ENCODE measurements at regions not wholly inside any gene's neighbourhood (a gene's known extent, or its start where the extent isn't known, plus 50 kb on each side); places are given as distances from the start of the nearest gene placed in this dataset.

DNA sequence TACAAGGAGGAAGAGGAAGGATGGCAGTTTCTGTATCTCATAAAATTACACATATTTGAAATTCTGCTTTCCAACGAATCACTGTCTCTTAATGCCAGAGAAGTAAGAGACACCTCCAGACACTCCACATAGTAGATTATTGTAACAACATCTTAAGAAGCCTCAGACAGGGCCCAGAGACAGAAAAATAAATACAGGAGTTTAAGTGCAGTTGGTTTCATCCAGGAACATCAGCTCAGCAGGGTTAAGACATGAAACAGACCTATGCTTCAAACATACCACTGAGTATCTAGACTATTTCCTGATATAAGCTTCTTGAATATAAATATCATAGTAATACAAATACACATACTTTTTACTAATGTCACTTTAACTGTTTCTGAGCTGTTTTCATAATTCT, 290.3 kb downstream of the ADAMTS20 start:
- Histone ChIP-seq H3K9me3 (ENCODE audit: control insufficient read depth, low read length) (no peaks in the 10 kb centered on the region), H3K27me3 (ENCODE audit: control insufficient read depth, insufficient read depth, low read length, poor library complexity, severe bottlenecking) (no peaks in the 10 kb centered on the region), H3K4me1 (ENCODE audit: control insufficient read depth, insufficient read depth, low read length) (no peaks in the 10 kb centered on the region), H3K4me3 (ENCODE audit: insufficient read depth, low read depth, low read length) (no peak overlapping the region), H3K27ac (ENCODE audit: insufficient read depth, low read depth, low read length, poor library complexity, severe bottlenecking) (no peak overlapping the region), H3K36me3 (ENCODE audit: control insufficient read depth, insufficient read depth, low read length) (no peaks in the 10 kb centered on the region)
- 89 to 100% methylated on average over 1 of the region's 1 CpG for WGBS, 2 experiments

DNA sequence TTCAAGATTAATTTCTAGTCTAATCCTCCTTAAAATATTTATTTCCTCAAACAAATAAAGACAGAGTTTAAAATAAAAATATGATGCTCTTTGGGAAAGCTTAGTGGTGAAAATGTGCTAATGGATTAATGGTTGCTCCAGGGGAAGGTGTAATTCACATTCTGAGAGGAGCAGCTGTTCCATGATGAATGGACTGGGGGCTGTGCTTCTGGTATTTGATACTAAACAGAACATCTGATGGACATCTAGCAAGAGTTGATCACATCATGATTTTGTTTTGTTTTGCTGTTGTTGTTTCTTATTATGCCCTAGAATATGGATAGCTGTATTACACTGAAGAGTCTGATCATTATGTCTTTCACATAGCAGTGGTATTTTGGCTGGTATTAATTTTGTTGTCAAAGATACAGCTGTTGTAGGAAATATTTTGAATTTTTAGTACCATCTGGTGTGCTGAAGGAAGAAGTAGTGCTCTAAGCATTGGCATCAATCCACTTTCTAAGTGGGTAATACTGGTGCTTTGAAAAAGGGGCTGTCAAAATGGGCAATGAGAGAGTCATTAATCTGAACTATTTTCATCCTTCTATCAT, 296.4 kb downstream of the ADAMTS20 start:
- H3K27ac ChIP-seq (ENCODE audit: insufficient read depth, low read depth, low read length, poor library complexity, severe bottlenecking), result no peak overlapping the region
- no peak overlapping the region for H3K4me3 ChIP-seq (ENCODE audit: insufficient read depth, low read depth, low read length)
- no peaks in the 10 kb centered on the region for H3K4me1 ChIP-seq (ENCODE audit: control insufficient read depth, insufficient read depth, low read length)
- H3K9me3 ChIP-seq (ENCODE audit: control insufficient read depth, low read length), result no peaks in the 10 kb centered on the region
- no peaks in the 10 kb centered on the region for H3K27me3 ChIP-seq (ENCODE audit: control insufficient read depth, insufficient read depth, low read length, poor library complexity, severe bottlenecking)
- H3K36me3 ChIP-seq (ENCODE audit: control insufficient read depth, insufficient read depth, low read length), result no peaks in the 10 kb centered on the region

DNA sequence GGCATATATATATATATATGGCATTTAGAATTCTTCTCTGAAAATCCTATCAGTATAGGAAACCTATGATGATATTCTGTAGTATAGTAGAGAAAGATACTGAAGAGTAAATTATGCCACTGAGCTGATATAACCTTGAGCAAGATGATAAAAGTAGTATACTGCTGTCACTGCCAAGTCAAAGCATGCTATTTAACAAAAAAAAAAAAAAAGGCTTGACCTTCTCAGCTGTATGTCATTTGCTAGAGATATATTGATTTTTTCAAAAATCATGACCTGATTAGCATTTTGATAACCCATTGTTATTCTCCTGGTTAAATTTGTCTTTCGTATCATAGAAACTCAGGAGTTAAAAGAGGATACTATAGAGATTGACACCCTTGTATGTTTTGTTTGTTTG, 299.4 kb downstream of the ADAMTS20 start:
- Histone ChIP-seq H3K9me3 (ENCODE audit: control insufficient read depth, low read length) (no peaks in the 10 kb centered on the region), H3K4me1 (ENCODE audit: control insufficient read depth, insufficient read depth, low read length) (no peaks in the 10 kb centered on the region), H3K27me3 (ENCODE audit: control insufficient read depth, insufficient read depth, low read length, poor library complexity, severe bottlenecking) (no peaks in the 10 kb centered on the region), H3K36me3 (ENCODE audit: control insufficient read depth, insufficient read depth, low read length) (no peaks in the 10 kb centered on the region), H3K4me3 (ENCODE audit: insufficient read depth, low read depth, low read length) (no peak overlapping the region), H3K27ac (ENCODE audit: insufficient read depth, low read depth, low read length, poor library complexity, severe bottlenecking) (no peak overlapping the region)
- 100% methylated on average over 1 of the region's 1 CpG for WGBS, 2 experiments

DNA sequence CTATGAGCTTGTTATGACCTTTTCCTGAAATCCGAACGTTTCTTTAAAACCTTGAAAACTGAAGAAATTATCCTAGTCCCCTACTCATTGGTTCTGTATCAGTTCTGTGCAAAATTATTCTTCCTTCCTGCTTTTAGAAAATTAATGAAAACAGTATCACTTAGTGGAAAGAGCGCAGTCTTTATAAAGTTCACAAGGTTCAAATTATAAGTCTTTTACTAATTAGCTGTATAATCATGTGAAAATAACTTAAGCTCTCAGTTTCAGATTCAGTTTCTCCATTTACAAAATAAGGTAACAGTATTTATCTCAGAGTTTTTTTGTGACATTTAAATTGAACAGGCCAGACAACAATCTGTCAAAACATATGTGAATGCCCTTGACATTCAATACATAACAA, 306.1 kb downstream of the ADAMTS20 start:
- no peaks in the 10 kb centered on the region for H3K4me1 ChIP-seq (ENCODE audit: control insufficient read depth, insufficient read depth, low read length)
- WGBS, 2 experiments, result 82 to 97% methylated on average over 2 of the region's 3 CpGs
- no peak overlapping the region for H3K27ac ChIP-seq (ENCODE audit: insufficient read depth, low read depth, low read length, poor library complexity, severe bottlenecking)
- H3K9me3 ChIP-seq (ENCODE audit: control insufficient read depth, low read length), result no peaks in the 10 kb centered on the region
- no peak overlapping the region for H3K4me3 ChIP-seq (ENCODE audit: insufficient read depth, low read depth, low read length)
- no peaks in the 10 kb centered on the region for H3K27me3 ChIP-seq (ENCODE audit: control insufficient read depth, insufficient read depth, low read length, poor library complexity, severe bottlenecking)
- no peaks in the 10 kb centered on the region for H3K36me3 ChIP-seq (ENCODE audit: control insufficient read depth, insufficient read depth, low read length)

DNA sequence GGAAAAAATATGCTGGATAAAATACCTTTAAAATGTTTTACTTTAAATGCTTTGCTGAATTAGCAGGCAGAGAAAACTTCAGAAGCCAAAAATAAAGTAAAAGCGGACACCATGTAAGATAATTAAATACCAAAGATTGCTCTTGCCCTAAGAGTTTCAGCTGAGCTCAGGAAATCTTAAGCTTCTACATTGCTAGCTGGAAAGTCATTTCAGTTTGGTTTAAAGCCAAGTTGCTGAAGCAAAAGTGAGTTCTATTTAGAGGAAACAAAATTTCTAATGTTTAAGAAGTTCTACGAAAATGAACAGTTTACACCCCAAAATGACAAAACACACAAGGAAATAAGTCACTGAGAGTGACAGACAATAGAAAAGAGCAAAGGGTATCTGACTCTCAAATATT, 310.0 kb downstream of the ADAMTS20 start:
- Histone ChIP-seq H3K4me3 (ENCODE audit: insufficient read depth, low read depth, low read length) (no peak overlapping the region), H3K36me3 (ENCODE audit: control insufficient read depth, insufficient read depth, low read length) (no peaks in the 10 kb centered on the region), H3K27ac (ENCODE audit: insufficient read depth, low read depth, low read length, poor library complexity, severe bottlenecking) (no peak overlapping the region), H3K27me3 (ENCODE audit: control insufficient read depth, insufficient read depth, low read length, poor library complexity, severe bottlenecking) (no peaks in the 10 kb centered on the region), H3K4me1 (ENCODE audit: control insufficient read depth, insufficient read depth, low read length) (no peaks in the 10 kb centered on the region), H3K9me3 (ENCODE audit: control insufficient read depth, low read length) (no peaks in the 10 kb centered on the region)
- WGBS, 2 experiments, result 84 to 100% methylated on average over 1 to 2 of the region's 2 CpGs

DNA sequence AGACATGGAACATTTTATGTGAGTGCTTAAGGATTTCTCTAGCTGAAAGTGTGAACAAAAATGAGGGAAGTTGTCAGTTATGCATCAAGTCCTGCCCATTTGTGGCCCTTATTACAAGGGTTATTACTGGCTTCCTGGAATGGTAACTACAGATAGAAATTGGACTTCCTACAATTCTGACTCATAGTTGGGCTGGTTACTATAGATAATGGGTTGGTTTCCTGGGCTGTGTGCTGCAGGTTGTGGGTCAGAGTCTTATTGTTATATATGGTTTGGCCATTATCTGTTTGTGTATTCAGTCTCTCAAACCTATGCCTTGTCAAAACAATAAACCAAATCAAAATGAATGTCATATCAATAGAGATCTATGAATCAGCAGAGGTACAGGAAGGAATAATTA, 313.7 kb downstream of the ADAMTS20 start:
- Histone ChIP-seq H3K27me3 (ENCODE audit: control insufficient read depth, insufficient read depth, low read length, poor library complexity, severe bottlenecking) (no peaks in the 10 kb centered on the region), H3K4me1 (ENCODE audit: control insufficient read depth, insufficient read depth, low read length) (no peaks in the 10 kb centered on the region), H3K9me3 (ENCODE audit: control insufficient read depth, low read length) (no peaks in the 10 kb centered on the region), H3K36me3 (ENCODE audit: control insufficient read depth, insufficient read depth, low read length) (no peaks in the 10 kb centered on the region), H3K4me3 (ENCODE audit: insufficient read depth, low read depth, low read length) (no peak overlapping the region), H3K27ac (ENCODE audit: insufficient read depth, low read depth, low read length, poor library complexity, severe bottlenecking) (no peak overlapping the region)

DNA sequence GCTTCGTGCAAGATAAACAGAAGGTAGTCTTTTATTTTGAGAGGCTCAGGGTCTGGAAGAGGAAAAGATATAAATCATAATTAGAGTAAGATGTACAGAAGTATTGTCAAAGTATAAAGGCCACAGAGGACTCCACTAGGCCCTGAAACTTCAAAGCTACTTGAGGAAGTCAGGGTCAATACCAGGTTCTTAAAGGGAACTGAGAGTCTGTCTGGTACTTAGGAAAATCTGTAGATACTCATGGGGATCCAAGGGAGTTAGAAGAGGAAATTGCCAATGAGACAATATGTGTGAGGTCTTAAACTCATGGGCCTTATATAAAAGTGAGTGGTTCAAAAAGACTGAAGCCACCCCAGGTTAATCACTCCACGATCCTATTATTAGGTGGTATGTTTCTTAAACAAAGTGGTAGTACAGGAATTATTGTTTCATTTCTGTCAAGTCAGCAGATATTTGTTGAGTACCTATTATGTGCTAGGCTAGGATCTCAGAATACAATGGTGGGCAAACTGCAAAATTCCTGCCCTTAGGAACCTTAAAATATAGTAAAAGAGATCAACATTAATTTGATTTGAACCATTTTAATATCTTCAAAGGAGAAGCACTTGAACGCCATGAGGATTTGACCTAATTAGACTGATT, 314.6 kb downstream of the ADAMTS20 start:
- Histone ChIP-seq H3K36me3 (ENCODE audit: control insufficient read depth, insufficient read depth, low read length) (no peaks in the 10 kb centered on the region), H3K27me3 (ENCODE audit: control insufficient read depth, insufficient read depth, low read length, poor library complexity, severe bottlenecking) (no peaks in the 10 kb centered on the region), H3K4me1 (ENCODE audit: control insufficient read depth, insufficient read depth, low read length) (no peaks in the 10 kb centered on the region), H3K27ac (ENCODE audit: insufficient read depth, low read depth, low read length, poor library complexity, severe bottlenecking) (no peak overlapping the region), H3K9me3 (ENCODE audit: control insufficient read depth, low read length) (no peaks in the 10 kb centered on the region), H3K4me3 (ENCODE audit: insufficient read depth, low read depth, low read length) (no peak overlapping the region)
- 96% methylated on average over 2 to 3 of the region's 3 CpGs for WGBS, 2 experiments

DNA sequence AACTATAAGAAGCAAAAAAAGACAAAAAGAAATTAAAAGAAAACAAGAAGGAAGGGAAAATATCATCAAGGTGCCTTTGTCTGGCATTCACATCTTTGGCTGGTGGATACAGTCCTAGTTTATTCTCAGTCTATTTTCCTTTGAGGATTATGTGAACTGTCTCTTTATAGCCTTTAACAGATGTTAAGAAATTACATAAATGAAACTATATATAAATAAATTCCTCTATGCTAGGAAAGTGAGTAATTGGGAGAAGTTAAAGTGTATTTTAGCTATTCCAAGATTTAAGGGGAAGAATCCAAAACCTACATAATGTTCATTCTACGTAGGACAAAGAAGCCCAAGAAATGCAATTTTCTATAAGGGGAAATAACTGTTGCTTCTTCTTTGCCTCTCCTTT, 316.3 kb downstream of the ADAMTS20 start:
- no peaks in the 10 kb centered on the region for H3K27me3 ChIP-seq (ENCODE audit: control insufficient read depth, insufficient read depth, low read length, poor library complexity, severe bottlenecking)
- 96% methylated on average over 1 of the region's 1 CpG; no CpG with 5 or more reads in 1 of the 2 experiments for WGBS, 2 experiments
- no peak overlapping the region for H3K27ac ChIP-seq (ENCODE audit: insufficient read depth, low read depth, low read length, poor library complexity, severe bottlenecking)
- H3K4me3 ChIP-seq (ENCODE audit: insufficient read depth, low read depth, low read length), result no peak overlapping the region
- H3K4me1 ChIP-seq (ENCODE audit: control insufficient read depth, insufficient read depth, low read length), result no peaks in the 10 kb centered on the region
- H3K9me3 ChIP-seq (ENCODE audit: control insufficient read depth, low read length), result no peaks in the 10 kb centered on the region
- H3K36me3 ChIP-seq (ENCODE audit: control insufficient read depth, insufficient read depth, low read length), result no peaks in the 10 kb centered on the region

DNA sequence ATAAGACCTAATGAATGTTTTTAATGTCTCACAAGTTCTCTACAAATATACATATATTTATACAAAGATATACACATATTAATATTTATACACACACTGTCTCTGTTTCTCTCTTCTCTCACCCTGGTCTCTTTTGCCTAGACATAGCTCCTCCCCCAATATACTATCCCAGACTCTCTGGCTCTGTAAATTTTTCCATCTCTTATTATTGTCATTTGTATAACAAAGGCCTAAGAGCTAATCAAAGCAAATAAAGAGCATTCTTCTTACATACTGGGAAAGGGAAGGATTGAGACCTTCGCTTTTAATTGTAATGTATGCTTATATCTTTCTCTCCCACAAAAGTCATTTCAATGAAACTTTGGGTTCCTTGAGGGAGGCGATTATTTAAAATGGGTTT, 318.1 kb downstream of the ADAMTS20 start:
- Histone ChIP-seq H3K27ac (ENCODE audit: insufficient read depth, low read depth, low read length, poor library complexity, severe bottlenecking) (no peak overlapping the region), H3K9me3 (ENCODE audit: control insufficient read depth, low read length) (no peaks in the 10 kb centered on the region), H3K4me3 (ENCODE audit: insufficient read depth, low read depth, low read length) (no peak overlapping the region), H3K4me1 (ENCODE audit: control insufficient read depth, insufficient read depth, low read length) (no peaks in the 10 kb centered on the region), H3K36me3 (ENCODE audit: control insufficient read depth, insufficient read depth, low read length) (no peaks in the 10 kb centered on the region), H3K27me3 (ENCODE audit: control insufficient read depth, insufficient read depth, low read length, poor library complexity, severe bottlenecking) (no peaks in the 10 kb centered on the region)
- WGBS, 2 experiments, result 86% methylated on average over 1 of the region's 2 CpGs; no CpG with 5 or more reads in 1 of the 2 experiments

DNA sequence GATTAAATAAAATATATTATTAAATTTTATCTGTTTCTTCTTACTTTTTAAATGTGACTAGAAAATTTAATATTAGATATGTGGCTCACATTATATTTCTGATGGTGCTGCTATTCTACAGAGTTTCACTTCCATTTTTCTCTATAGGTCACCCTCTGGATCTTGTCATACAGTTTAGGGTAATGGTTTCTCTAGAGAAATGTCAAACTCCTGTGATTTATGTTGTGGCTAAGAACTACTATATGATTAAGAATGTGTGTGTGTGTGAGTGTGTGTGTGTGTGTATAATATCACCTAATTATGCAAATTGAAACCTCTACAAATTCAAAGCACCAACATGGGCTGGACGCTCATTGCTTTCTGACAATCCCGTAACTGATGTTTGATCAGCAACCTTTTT, 325.9 kb downstream of the ADAMTS20 start:
- WGBS, 2 experiments, result 93 to 95% methylated on average over 2 of the region's 2 CpGs
- H3K27ac ChIP-seq (ENCODE audit: insufficient read depth, low read depth, low read length, poor library complexity, severe bottlenecking), result no peak overlapping the region
- H3K27me3 ChIP-seq (ENCODE audit: control insufficient read depth, insufficient read depth, low read length, poor library complexity, severe bottlenecking), result no peaks in the 10 kb centered on the region
- H3K36me3 ChIP-seq (ENCODE audit: control insufficient read depth, insufficient read depth, low read length), result no peaks in the 10 kb centered on the region
- no peaks in the 10 kb centered on the region for H3K9me3 ChIP-seq (ENCODE audit: control insufficient read depth, low read length)
- H3K4me3 ChIP-seq (ENCODE audit: insufficient read depth, low read depth, low read length), result no peak overlapping the region
- no peaks in the 10 kb centered on the region for H3K4me1 ChIP-seq (ENCODE audit: control insufficient read depth, insufficient read depth, low read length)
